ENCODE measurements at regions not wholly inside any gene's neighbourhood (a gene's known extent, or its start where the extent isn't known, plus 50 kb on each side); places are given as distances from the start of the nearest gene placed in this dataset.

DNA sequence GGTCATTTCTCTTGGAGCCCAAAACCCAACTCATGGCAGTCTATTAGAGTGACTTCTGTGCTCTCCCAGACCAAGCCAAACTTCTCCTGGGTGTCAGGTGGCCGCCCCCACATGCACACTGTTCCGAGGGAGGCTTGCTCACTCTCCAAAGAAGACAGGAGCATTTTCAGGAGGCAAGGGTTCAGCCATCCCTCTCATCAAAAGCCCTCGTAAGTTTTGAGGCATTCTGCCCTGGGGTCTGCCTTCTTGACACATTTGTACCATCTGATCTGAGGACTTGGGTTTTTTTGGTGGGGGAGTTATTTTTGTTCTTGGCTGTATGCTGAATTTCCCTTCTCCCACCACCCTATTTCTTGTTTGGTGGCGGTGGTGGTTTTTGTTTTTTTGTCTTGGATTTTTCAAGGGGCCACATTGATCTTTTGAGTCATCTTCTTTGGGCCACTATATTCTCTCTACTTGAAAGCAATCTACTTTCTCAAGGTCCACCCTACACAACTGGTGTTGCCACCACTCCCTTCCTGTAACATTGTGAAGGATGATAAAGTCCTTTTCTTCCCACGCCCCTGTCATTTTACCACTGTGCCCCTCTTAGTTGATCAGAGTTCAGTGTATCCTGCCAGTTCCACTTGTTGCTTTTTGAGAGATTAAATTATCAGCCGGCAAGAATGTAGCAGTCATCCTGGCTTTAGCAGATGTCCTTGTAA is 255.8 kb downstream of the CYP26B1 start:
- DNase-seq (ENCODE audit: low read depth): no peak

- no peak for DNase-seq (ENCODE audit: low read depth)
Measured at GRCh38 chr2:71891155-71891554, 256.5 kb downstream of the CYP26B1 start.

DNA sequence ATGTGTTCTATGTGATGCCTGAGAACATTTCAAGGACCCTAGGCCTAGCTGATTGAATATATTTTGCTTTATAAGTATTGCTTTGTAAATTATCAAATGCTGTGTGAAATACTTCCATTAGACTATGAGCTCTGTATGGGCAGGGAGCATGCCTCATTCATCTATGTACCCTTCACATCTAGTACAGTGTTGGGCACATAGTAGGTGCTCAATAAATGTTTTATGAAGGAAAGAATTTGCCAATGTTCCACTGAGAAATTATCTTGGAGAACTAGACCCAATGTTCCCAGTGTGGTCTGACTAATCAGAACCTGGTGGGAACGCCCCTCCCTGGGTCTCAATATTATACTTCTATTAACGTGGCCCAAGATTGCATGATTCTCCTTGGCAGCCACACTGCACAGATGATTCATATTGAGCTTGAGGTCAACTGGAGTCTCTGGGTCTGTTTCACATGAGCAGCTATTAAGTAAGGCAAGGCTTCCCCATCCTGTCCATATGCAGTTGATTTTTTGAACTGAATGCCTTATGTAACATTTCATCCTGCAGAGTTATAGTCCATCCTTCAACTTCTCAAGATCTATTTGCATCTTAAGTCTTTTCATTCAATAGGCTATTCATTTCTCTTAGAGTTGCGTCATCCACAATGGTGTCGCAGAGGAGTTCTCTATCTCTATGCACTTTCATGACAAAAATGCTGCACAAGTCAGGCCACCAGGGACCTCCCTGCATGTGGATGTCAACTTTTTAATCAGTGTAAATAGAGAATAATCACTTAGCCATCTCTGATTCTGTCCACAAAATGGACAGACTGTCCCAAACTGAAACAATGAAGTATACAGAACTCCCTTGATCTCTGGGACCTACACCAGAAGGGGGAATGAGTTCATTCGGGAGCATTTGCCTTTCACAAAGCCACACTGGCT is 257.6 kb downstream of the CYP26B1 start:
- DNase-seq (ENCODE audit: low read depth): no peak

GRCh38 chr2:71888751-71889445 is 258.8 kb downstream of the CYP26B1 start:
- no peak for DNase-seq (ENCODE audit: low read depth)

- DNase-seq (ENCODE audit: low read depth): no peak
Measured at GRCh38 chr2:71887196-71887595, 260.5 kb downstream of the CYP26B1 start.

DNA sequence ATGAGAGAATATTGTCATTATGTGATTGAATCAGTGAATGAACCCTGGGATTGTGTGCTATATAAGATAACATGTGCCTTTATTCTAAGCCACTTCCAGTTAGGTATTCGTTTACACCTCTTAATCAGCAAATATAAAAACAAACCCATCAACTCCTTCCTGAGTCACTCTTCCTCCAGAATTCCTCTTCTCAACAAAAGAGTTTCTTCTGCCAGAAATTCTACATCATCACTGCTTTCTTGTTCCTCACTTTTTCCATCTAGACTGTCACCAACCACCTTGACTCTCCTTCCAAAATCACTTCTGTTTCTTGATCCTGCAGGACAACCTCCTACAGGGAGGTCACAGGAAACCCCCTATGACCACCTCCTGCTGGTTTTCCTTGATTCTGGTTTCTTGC is 261.4 kb downstream of the CYP26B1 start:
- no peak for DNase-seq (ENCODE audit: low read depth)

DNA sequence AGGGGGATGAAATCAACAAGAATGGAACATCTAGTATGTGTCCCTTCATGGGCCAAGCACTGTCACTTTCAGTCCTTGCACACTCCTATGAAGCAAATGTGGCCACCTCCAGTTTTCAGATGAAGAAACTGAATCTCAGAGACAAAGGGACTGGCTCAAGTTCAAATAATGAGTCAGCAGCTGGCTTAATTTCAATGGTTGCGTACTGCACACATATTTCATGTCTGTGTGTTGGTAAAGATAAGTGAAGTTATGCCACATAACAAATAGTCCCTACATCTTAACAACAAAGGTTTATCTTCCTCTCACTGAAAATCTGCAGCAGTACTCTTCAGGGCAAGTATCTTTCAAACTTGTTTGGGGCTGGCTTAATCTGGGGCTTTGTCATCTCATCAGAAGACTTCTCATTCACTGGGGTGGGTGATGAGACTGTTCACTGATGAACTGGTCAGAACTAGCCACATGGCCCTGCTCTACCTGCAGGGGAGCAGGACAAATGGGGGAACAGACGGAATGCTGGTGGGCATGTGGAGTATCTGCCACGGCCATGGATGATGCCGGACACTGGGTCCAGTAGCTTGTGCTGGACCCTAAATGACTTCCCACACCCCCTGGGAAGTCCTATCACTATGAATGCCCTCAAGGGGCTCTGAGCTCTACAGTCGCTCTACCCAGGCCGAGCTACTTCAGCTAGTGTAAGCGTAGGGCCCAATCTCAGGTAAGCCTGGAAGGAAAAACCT is 263.2 kb downstream of the CYP26B1 start:
- no peak for DNase-seq (ENCODE audit: low read depth)

GRCh38 chr2:71882949-71883472 is 264.7 kb downstream of the CYP26B1 start:
- DNase-seq (ENCODE audit: low read depth): no peak

DNA sequence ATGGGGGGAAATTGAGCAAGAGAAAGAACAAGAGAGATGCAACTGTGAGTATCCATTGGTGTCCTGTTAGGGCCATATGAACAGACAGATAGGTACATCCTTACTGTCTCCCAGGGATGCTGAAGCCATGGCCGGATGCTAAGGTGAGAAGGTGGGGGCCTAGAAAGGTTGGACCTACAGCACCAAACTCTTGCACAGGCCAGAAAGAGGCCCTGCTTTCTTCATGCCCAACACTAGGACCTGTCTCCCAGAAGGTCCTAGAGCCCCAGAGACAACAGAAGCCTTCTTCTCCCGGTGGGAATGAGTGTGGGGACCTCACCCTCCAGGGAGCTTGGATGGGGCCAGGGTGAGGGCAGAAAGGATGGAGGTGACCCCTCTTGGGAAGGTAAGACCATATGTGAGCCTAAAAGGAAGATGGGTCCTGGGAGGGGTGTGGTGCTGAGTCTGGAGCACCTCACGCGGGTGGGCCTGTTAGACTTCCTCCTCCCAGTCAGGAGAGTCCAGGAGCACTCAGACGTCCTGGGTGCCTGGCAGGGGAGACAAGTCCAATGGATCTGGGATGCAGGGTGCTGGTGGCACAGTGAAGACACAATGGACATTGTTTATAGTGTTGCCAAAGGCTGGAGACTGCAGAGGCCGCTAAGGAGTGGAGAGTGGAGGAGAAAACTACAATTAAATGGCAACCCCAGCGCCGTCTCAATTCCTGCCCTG is 265.3 kb downstream of the CYP26B1 start:
- no peak for DNase-seq (ENCODE audit: low read depth)

DNA sequence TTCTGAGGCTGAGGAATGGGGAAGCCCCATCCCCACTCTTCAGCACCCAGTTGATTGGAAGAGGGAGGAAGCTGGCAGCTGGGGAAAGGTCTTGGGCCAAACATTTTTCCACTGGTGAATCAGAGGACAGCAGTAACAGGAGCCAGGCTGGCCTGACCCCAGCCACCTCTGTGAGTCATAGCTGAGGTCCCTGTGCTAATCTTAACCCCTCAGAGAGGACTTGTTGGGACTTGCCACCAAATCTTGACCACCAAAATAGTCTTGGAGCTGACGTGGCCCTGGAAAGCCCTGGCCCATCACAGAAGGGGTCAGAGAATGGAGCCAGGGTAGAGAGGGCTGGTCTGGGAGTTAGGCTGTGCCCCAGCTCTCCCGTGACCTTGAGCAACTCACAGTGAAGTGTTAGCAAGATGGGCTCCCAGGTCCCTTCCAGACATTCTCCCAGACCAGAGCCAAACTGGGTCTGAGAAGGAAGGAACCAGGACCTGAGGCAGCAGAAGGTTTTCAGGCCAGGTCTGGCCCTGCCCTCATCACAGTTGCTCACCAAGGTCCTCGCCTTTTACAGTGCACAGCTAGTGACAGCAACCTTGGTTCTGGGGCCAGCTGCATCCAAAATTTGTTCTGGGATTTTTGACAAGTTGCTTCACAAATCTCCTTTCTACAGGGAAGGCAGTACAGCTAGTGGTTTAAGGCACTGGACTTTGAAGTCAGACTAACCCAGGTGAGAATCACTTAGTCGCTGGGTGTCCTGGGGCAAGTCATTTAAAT is 266.6 kb downstream of the CYP26B1 start:
- DNase-seq (ENCODE audit: low read depth): no peak

GRCh38 chr2:71880287-71880686 is 267.4 kb downstream of the CYP26B1 start:
- DNase-seq (ENCODE audit: low read depth): no peak

DNA sequence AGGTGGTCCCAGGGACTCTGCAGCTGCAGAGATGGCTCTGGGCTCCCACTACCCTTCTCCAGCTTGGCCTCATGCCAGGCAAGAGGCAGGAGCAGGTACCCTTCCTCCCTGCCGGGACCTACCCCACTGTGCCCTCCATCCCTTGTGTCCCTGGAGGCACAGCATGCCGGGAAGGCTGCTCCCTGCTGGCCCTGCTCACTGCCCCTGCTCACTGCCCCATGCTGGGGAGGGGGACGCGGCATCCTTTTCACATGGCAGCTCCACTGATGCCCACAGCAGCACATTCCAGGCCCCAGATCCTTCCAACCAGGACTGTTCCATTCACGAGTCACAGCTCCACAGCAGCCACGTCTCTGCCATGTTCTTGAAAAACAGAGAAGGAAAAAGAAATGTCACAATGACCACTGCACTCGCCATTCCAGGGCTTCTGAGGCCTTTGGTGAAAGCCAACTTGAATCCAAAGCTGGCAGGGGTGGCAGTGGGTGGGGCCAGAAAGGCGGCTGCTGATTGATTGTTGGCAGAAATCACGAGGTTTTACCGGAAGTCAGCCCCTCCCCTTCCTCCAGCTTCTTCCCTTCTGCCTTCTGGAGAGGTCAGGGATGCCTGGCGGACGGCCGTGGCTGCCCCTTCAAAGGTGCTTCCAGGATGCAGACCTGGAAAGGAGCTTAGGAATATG is 268.0 kb downstream of the CYP26B1 start:
- no peak for DNase-seq (ENCODE audit: low read depth)

DNA sequence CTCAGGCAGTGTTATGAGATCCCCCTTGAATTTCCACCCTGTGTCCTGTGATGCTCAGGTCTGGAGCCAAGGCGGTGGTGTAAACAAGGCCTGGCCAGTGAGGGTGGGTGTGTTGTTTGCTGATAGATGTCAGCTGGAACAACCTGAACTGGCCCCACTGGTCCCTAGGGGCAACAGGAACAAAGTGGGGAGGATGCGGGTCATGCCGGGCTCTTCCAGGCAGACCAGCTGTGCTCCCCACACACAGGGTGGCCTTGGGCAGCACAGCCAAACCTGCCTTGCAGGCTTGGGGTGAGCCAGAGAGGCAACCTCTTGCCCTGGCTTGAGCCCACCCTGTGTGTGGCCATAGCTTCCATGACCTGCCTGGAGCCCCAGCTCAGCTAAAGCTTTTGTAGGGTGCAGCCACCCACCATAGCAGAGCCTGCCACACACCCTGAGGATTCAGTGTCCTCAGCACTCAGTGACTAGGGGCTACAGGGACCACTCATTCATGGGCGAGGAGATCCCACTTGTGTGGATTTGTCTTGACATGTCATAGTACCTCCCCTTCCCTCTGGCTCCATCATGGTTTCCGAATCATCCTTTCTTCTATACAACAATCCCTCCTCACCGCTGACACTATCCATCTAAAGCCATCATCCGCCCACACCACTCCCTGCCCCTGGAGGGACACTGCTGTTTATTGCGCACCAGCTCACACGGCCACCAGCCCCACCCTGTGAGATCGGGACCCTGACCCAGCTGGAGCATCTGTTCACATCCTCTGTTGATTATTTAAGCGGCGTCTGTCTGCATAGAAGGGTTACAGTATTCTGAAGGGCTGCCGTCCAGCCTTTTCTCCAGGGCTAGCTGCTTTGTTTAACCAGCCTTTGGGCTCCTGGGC is 268.8 kb downstream of the CYP26B1 start:
- DNase-seq (ENCODE audit: low read depth): no peak

DNA sequence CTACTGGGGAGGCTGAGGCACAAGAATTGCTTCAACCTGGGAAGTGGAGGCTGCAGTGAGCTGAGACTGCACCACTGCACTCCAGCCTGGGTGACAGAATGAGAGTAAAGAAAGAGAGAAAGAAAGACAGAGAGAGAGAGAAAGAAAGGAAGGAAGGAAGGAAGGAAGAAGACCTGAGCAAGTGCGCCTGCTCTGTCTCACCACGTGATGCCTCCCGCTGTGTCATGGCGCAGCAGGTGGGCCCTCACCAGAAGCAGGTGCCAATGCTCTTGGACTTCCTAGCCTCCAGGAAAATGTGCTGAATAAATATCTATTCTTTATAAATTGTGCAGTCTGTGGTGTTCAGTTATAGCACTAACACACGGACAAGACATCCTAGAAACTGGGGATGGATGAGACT is 270.0 kb downstream of the CYP26B1 start:
- no peak for DNase-seq (ENCODE audit: low read depth)

DNA sequence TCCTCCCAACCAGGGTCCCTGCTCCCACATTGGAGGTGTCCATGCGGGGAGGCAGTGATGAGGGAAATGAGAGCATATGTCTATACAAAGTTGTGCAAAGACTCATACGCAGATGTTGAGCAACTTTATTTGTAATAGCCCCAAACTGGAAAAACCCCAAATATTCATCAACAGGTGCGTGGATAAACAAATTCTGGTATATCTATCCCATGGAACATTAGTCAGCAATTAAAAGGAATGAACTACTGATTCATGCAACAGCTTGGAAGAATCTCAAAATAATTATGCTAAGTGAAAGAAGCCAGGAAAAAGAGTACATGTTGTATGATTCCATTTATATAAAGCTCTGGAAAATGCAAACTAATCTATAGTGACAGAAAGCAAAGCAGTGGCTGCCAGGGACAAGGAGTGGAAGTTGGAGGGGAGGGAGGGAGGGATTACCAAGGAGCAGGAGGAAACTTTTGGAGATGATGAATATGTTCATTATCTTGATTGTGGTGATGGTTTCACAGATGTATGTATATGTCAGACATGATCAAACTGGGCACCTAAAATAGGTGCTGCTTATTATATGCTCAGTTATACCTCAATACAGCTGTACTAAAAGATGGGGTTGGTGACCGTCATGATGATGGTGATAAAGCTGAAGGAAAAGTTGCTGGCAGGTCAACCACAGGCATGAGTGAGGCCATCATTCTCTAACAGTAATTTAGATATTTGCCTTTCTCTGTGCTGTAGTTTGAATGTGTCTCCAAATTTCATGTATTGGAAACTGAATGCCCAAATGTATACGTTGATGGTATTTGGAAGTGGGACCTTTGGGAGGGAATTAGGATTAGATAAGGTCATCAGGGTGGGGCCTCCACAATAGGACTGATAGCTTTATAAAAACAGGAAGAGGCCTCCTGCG is 270.9 kb downstream of the CYP26B1 start:
- no peak for DNase-seq (ENCODE audit: low read depth)

- no peak for DNase-seq (ENCODE audit: low read depth)
Measured at GRCh38 chr2:71872466-71873051, 275.1 kb downstream of the CYP26B1 start.

DNA sequence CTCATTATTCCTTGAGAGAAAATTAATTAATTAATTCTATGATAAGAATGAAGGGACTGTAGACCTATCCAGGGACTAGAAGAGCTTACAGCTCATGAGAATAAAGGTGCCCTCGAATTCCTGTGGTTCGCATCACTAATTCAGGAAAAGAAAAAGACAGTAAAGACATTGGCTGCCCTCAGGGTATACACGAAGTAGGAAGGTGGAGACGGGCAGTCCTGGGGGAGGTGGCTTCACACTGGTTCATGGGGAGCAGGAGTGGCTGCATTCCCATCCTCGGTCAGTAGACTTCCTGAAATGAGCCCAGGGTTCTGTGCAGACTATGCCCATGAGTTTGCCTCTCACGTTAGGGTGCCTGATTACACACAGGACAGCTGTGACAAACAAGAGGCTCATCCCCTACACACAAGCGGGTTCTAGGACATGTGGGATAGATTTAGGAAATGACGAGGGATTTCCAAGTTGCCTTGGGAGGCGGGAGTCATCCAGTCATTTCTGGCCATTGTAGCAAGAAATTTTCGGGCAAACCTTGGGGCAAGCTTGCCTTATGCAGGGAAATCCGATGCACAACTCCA is 282.2 kb downstream of the CYP26B1 start:
- DNase-seq (ENCODE audit: low read depth): no peak
